KMS-11 (cell line): ENCODE measurements at regions not wholly inside any gene's neighbourhood (a gene's known extent, or its start where the extent isn't known, plus 50 kb on each side); places are given as distances from the start of the nearest gene placed in this dataset.

Source experiments
- H2AFZ ChIP-seq: fragments of 200-600 bp; sonication (generic); 2 replicates; pipeline ENCODE4 v1.6.1; 2016; ENCODE audit warnings: antibody characterized with exemption, mixed run types, low read depth
- H3K27ac ChIP-seq: fragments of 200-600 bp; sonication (generic); 2 replicates; pipeline ENCODE4 v1.6.1; 2016; ENCODE audit warnings: mild to moderate bottlenecking, mixed run types
- H3K27me3 ChIP-seq: fragments of 200-600 bp; sonication (generic); 2 replicates; pipeline ENCODE4 v1.6.1; 2017; ENCODE audit warnings: mild to moderate bottlenecking, low read depth, mixed run types, moderate library complexity; ENCODE audit not compliant: insufficient read depth
- H3K36me3 ChIP-seq: fragments of 200-600 bp; sonication (generic); 2 replicates; pipeline ENCODE4 v1.6.1; 2017; ENCODE audit warnings: mild to moderate bottlenecking, mixed run types; ENCODE audit not compliant: insufficient read depth
- H3K4me1 ChIP-seq: fragments of 200-600 bp; sonication (generic); 2 replicates; pipeline ENCODE4 v1.6.1; 2016; ENCODE audit warnings: mild to moderate bottlenecking, low read depth, mixed run types; ENCODE audit not compliant: poor library complexity, severe bottlenecking
- H3K4me2 ChIP-seq: fragments of 200-600 bp; sonication (generic); 2 replicates; pipeline ENCODE4 v1.7.0; 2016; ENCODE audit warnings: mild to moderate bottlenecking, mixed run types
- H3K4me3 ChIP-seq: fragments of 200-600 bp; sonication (generic); IDR thresholded peaks from 2 replicates; pipeline ENCODE4 v1.6.1; 2017; ENCODE audit warnings: low read depth, low read length, mixed read lengths; ENCODE audit not compliant: insufficient read depth
- H3K79me2 ChIP-seq: fragments of 200-600 bp; sonication (generic); 2 replicates; pipeline ENCODE4 v1.6.1; 2016; ENCODE audit warnings: low read depth, mixed run types; ENCODE audit not compliant: insufficient read depth
- H3K9ac ChIP-seq: fragments of 200-600 bp; sonication (generic); 2 replicates; pipeline ENCODE4 v1.6.1; 2016; ENCODE audit warnings: mild to moderate bottlenecking, mixed run types
- H4K20me1 ChIP-seq: fragments of 200-600 bp; sonication (generic); 2 replicates; pipeline ENCODE4 v1.6.1; 2016; ENCODE audit warnings: mild to moderate bottlenecking, mixed run types; ENCODE audit not compliant: insufficient read depth
- CTCF ChIP-seq: fragments of 200-600 bp; sonication (generic); conservative IDR thresholded peaks from 2 replicates; pipeline ENCODE4 v1.6.1; 2017; ENCODE audit warnings: low read depth, mild to moderate bottlenecking, antibody characterized with exemption, low read length, moderate library complexity, mixed read lengths

DNA sequence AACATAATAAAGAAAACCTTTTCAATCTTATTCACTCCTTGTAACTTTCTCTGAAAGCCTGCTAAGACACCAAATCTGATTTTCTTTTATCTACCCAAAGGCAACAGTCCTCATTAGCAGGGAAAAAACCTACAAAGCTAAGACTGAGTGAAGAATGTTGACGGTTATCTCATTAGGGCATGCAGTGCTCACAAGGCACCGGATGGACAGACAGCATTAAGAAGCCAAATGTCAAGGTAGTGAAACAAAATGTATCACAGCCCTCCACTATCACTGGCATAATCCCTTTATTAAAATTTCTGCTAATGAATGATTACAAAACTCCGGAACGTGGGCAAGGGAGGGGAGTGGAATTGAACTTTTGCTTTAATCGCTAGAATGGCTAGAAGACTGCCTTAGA, 442.8 kb downstream of the NEBL start:
- no peak overlapping the region for H3K9ac ChIP-seq
- no peak overlapping the region for H3K27ac ChIP-seq
- no peaks in the 10 kb centered on the region for H3K79me2 ChIP-seq
- no peak overlapping the region for H3K4me3 ChIP-seq
- no peak overlapping the region for H2AFZ ChIP-seq
- no peaks in the 10 kb centered on the region for H3K4me1 ChIP-seq
- H3K4me2 ChIP-seq, result no peak overlapping the region
- no peaks in the 10 kb centered on the region for H4K20me1 ChIP-seq
- H3K36me3 ChIP-seq, result no peaks in the 10 kb centered on the region
- TF ChIP-seq CTCF, result no peak
- no peaks in the 10 kb centered on the region for H3K27me3 ChIP-seq

DNA sequence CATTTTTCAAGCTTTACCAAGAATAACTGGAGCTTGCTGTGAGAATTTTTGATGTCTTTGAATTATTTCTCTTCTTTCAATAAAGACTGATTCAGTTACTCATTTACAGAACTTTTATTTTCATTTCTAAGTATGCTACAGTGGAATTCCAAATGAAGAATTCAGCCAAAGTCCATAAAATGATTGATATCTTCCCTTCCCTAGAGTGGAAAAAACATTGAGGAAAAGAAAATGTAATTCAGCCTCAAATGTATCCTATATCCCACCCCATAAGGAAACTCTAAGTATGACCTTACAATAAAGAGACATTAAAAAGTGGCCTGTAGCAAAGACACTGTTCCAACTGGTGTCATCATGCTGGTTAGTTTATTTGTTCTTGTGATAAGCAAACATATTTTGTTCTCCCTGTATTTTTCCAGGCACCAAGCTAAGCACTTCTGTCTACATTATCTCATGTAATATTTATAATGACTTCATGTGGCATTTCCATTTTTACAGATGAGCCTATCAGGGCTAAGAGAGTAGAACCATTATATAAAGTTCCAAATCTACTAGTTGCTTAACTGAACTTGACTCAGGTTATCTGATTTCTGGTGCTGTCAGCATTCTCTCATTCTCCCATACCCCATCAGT, 450.4 kb downstream of the NEBL start:
- H3K36me3 ChIP-seq, result no peaks in the 10 kb centered on the region
- H4K20me1 ChIP-seq, result no peaks in the 10 kb centered on the region
- no peak overlapping the region for H3K4me3 ChIP-seq
- no peaks in the 10 kb centered on the region for H3K27me3 ChIP-seq
- no peak overlapping the region for H3K4me2 ChIP-seq
- no peaks in the 10 kb centered on the region for H3K4me1 ChIP-seq
- no peak for TF ChIP-seq CTCF
- no peaks in the 10 kb centered on the region for H3K79me2 ChIP-seq
- no peak overlapping the region for H2AFZ ChIP-seq
- H3K9ac ChIP-seq, result no peak overlapping the region
- H3K27ac ChIP-seq, result no peak overlapping the region

- H3K36me3 ChIP-seq, result no peaks in the 10 kb centered on the region
- no peak overlapping the region for H3K4me2 ChIP-seq
- H4K20me1 ChIP-seq, result no peaks in the 10 kb centered on the region
- no peaks in the 10 kb centered on the region for H3K4me1 ChIP-seq
- no peak overlapping the region for H3K27ac ChIP-seq
- no peak overlapping the region for H2AFZ ChIP-seq
- H3K79me2 ChIP-seq, result no peaks in the 10 kb centered on the region
- no peaks in the 10 kb centered on the region for H3K27me3 ChIP-seq
- TF ChIP-seq CTCF, result no peak
- H3K9ac ChIP-seq, result no peak overlapping the region
- H3K4me3 ChIP-seq, result no peak overlapping the region
These were observed 454.0 kb downstream of the NEBL start for GRCh38 chr10:20443094-20443493.

DNA sequence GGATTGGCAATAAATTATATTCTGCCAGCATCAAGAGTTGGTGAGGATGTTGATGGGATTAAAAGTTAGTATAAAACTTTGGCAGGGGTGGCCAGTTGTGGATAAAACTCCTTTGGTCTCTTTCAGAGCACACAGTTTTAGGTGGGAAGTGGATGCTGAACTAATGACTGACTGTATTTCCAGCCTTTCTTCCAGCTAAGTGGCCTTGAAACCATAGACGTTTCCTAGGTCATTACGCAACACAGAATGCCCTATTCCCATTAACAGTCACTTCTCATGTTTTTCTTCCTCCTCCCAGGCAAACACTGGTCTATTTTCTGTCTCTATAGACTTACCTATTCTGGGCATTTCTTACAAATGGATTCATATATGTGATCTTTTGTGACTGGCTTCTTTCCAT, 467.4 kb downstream of the NEBL start:
- no peak overlapping the region for H3K4me3 ChIP-seq
- H3K9ac ChIP-seq, result no peak overlapping the region
- H3K27ac ChIP-seq, result no peak overlapping the region
- no peaks in the 10 kb centered on the region for H3K79me2 ChIP-seq
- no peaks in the 10 kb centered on the region for H3K4me1 ChIP-seq
- no peak overlapping the region for H3K4me2 ChIP-seq
- TF ChIP-seq CTCF, result no peak
- no peaks in the 10 kb centered on the region for H3K27me3 ChIP-seq
- H2AFZ ChIP-seq, result no peak overlapping the region
- no peaks in the 10 kb centered on the region for H3K36me3 ChIP-seq
- H4K20me1 ChIP-seq, result no peaks in the 10 kb centered on the region
